ENCODE measurements at regions not wholly inside any gene's neighbourhood (a gene's known extent, or its start where the extent isn't known, plus 50 kb on each side); places are given as distances from the start of the nearest gene placed in this dataset.

GRCh38 chr6:168181316-168181715, 102.3 kb upstream of the FRMD1 start:
- no peak for TF ChIP-seq POLR2A (IDR thresholded peaks at IDR 0.05)
- TF ChIP-seq CTCF (IDR thresholded peaks at IDR 0.05) = no peak
- TF ChIP-seq POLR2AphosphoS5 (IDR thresholded peaks at IDR 0.05) = no peak
- no peak for TF ChIP-seq EP300 (IDR thresholded peaks at IDR 0.05)
